Upper lobe of right lung (tissue), 1 donor: ENCODE measurements at regions not wholly inside any gene's neighbourhood (a gene's known extent, or its start where the extent isn't known, plus 50 kb on each side); places are given as distances from the start of the nearest gene placed in this dataset.
"Not testable (repeated sequence)": the region's sequence is repeated elsewhere in the genome, so short reads cannot be mapped to it uniquely, and the experiment has no call there.

Experiments used
- ATAC-seq: fragments of 200-7000 bp; cut with Tn5 transposase; one replicate; pipeline ENCODE4 v1.9.1; 2020; ENCODE audit warnings: mild to moderate bottlenecking, moderate library complexity
- DNase-seq: peaks from one replicate; pipeline ENCODE4 v3.0.0-alpha.2; 2020
- H3K27ac ChIP-seq: fragments of 200-600 bp; one replicate; pipeline ENCODE4 v1.8.0; 2022
- H3K27me3 ChIP-seq: fragments of 200-600 bp; one replicate; pipeline ENCODE4 v1.8.0; 2022; ENCODE audit warnings: mild to moderate bottlenecking
- H3K36me3 ChIP-seq: fragments of 200-600 bp; one replicate; pipeline ENCODE4 v1.8.0; 2022
- H3K4me1 ChIP-seq: fragments of 200-600 bp; one replicate; pipeline ENCODE4 v1.8.0; 2022
- H3K4me3 ChIP-seq: fragments of 200-600 bp; one replicate; pipeline ENCODE4 v1.8.0; 2022; ENCODE audit warnings: mild to moderate bottlenecking
- H3K9me3 ChIP-seq: fragments of 200-600 bp; one replicate; pipeline ENCODE4 v1.8.0; 2022
- intact Hi-C: fragments of 100-400 bp; cut with DNase I; formaldehyde crosslinking; loops from one replicate; pipeline ENCODE4 v1.11.0; 2022
- TF ChIP-seq, protein P1 (sequence below): fragments of 200-600 bp; IDR thresholded peaks from one replicate; pipeline ENCODE4 v1.8.0; 2022; ENCODE audit warnings: antibody characterized with exemption
- donor health status: DM: no; HTN: yes; CAD: no; lungs with severe emphysema.

GRCh38 chr3:18529631-18530030 lies 104.5 kb upstream of the SATB1 start:
- ATAC-seq (no peak), DNase-seq (no peak)
- intact Hi-C loops, result no loop called here
- no peaks in the 10 kb centered on the region for H3K27me3 ChIP-seq
- no peaks in the 10 kb centered on the region for H3K9me3 ChIP-seq
- H3K4me1 ChIP-seq, result no peaks in the 10 kb centered on the region
- H3K4me3 ChIP-seq, result no peak overlapping the region
- TF ChIP-seq, protein P1, sequence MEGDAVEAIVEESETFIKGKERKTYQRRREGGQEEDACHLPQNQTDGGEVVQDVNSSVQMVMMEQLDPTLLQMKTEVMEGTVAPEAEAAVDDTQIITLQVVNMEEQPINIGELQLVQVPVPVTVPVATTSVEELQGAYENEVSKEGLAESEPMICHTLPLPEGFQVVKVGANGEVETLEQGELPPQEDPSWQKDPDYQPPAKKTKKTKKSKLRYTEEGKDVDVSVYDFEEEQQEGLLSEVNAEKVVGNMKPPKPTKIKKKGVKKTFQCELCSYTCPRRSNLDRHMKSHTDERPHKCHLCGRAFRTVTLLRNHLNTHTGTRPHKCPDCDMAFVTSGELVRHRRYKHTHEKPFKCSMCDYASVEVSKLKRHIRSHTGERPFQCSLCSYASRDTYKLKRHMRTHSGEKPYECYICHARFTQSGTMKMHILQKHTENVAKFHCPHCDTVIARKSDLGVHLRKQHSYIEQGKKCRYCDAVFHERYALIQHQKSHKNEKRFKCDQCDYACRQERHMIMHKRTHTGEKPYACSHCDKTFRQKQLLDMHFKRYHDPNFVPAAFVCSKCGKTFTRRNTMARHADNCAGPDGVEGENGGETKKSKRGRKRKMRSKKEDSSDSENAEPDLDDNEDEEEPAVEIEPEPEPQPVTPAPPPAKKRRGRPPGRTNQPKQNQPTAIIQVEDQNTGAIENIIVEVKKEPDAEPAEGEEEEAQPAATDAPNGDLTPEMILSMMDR, result no peak
- no peaks in the 10 kb centered on the region for H3K36me3 ChIP-seq
- no peak overlapping the region for H3K27ac ChIP-seq

DNA sequence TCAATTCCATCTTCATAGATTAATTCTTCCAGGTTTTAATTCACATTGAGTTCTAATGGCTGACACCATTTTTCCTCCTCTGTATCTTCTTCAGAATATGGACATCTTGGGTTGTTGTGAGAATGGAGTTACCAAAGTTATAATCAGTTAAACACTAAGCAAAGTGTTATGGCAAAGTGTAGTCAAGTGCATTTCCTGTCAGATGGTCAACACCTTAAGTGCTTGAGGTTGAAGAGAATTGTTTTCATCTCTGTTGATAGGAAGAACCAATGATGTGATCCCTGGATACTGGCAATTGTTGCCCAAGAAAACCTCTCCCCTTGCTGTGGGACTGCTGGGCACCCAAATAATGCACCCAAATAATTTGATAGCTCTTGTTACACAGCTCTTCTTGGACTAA lies 102.6 kb upstream of the SATB1 start:
- ATAC-seq, result no peak
- TF ChIP-seq, protein P1, result no peak
- H3K9me3 ChIP-seq, result no peaks in the 10 kb centered on the region
- H3K27me3 ChIP-seq, result no peaks in the 10 kb centered on the region
- H3K4me3 ChIP-seq, result no peak overlapping the region
- intact Hi-C loops, result no loop called here
- H3K27ac ChIP-seq, result no peak overlapping the region
- DNase-seq, result no peak
- H3K36me3 ChIP-seq, result no peaks in the 10 kb centered on the region
- H3K4me1 ChIP-seq, result no peaks in the 10 kb centered on the region

DNA sequence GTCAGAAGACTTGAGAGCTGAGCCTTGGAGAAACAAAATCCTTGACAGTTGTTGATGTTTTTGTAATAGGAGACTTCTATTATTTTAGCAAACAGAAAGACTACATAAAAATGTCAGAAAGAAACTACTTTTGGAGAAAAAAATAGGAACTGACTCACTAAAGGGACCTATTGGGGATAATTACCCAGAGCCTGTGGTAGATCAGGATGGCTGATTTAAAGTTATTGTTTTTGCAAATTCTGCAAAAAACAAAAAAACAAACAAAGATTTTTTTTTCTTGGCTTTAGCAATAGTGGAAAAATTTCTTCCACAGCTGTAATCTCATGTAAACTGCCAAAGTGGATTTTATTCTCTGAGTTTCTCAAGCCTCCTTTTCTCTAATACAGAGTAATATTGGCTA lies 101.5 kb upstream of the SATB1 start:
- Histone ChIP-seq H3K4me1 (no peaks in the 10 kb centered on the region), H3K4me3 (no peak overlapping the region), H3K27me3 (no peaks in the 10 kb centered on the region), H3K9me3 (no peaks in the 10 kb centered on the region), H3K36me3 (no peaks in the 10 kb centered on the region), H3K27ac (no peak overlapping the region)
- DNase-seq, result no peak
- TF ChIP-seq, protein P1, result no peak
- no peak for ATAC-seq
- intact Hi-C loops, result no loop called here

DNA sequence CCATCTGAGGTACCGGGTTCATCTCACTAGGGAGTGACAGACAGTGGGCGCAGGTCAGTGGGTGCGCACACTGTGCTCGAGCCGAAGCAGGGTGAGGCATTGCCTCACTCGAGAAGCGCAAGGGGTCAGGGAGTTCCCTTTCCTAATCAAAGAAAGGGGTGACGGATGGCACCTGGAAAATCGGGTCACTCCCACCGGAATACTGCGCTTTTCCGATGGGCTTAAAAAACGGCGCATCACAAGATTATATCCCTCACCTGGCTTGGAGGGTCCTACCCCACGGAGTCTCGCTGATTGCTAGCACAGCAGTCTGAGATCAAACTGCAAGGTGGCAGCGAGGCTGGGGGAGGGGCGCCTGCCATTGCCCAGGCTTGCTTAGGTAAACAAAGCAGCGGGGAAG lies 91.0 kb upstream of the SATB1 start:
- H3K36me3 ChIP-seq, H3K4me3 ChIP-seq, H3K27me3 ChIP-seq, H3K4me1 ChIP-seq, H3K9me3 ChIP-seq, DNase-seq, H3K27ac ChIP-seq, intact Hi-C loops, ATAC-seq: not testable (repeated sequence)

- no peak for ATAC-seq
- H3K27ac ChIP-seq, result no peak overlapping the region
- H3K9me3 ChIP-seq, result no peaks in the 10 kb centered on the region
- TF ChIP-seq, protein P1, result no peak
- no peak overlapping the region for H3K4me3 ChIP-seq
- H3K27me3 ChIP-seq, result no peaks in the 10 kb centered on the region
- intact Hi-C loops, result no loop called here
- H3K36me3 ChIP-seq, result no peaks in the 10 kb centered on the region
- DNase-seq, result no peak
- no peaks in the 10 kb centered on the region for H3K4me1 ChIP-seq
Observed at GRCh38 chr3:18513091-18513490, 88.0 kb upstream of the SATB1 start.

DNA sequence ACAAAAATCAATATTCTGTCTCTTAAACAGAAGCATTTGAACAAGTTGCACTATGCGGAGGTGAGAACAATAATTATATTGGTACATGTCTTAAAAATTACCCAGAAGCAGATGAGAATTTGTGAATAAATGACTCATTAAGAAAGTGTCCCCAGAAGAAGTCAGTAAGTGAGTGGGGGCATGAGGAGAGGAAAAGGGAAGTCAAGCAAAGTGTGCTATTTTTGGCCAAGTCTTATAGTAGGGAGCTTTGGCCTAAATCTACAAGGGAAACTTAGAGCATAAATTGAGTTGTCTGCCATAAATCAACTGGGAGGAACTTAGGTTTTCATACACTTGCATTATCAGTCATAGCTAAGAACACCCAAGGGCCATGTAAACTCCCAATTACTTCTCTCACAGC lies 86.9 kb upstream of the SATB1 start:
- intact Hi-C loops, result no loop called here
- H3K9me3 ChIP-seq, result no peaks in the 10 kb centered on the region
- H3K27ac ChIP-seq, result no peak overlapping the region
- ATAC-seq (peak; percentile 29), DNase-seq (no peak)
- H3K27me3 ChIP-seq, result no peaks in the 10 kb centered on the region
- no peaks in the 10 kb centered on the region for H3K4me1 ChIP-seq
- TF ChIP-seq, protein P1, result no peak
- H3K4me3 ChIP-seq, result no peak overlapping the region
- no peaks in the 10 kb centered on the region for H3K36me3 ChIP-seq
